HG02588 (cell line): ENCODE measurements at regions not wholly inside any gene's neighbourhood (a gene's known extent, or its start where the extent isn't known, plus 50 kb on each side); places are given as distances from the start of the nearest gene placed in this dataset.
"Not testable (repeated sequence)": the region's sequence is repeated elsewhere in the genome, so short reads cannot be mapped to it uniquely, and the experiment has no call there.

Experiments used
- ATAC-seq: cut with Tn5 transposase; IDR thresholded peaks from one replicate; pipeline ENCODE4 v1.9.1; 2021; ENCODE audit warnings: mild to moderate bottlenecking, moderate library complexity; ENCODE audit not compliant: unreplicated experiment

DNA sequence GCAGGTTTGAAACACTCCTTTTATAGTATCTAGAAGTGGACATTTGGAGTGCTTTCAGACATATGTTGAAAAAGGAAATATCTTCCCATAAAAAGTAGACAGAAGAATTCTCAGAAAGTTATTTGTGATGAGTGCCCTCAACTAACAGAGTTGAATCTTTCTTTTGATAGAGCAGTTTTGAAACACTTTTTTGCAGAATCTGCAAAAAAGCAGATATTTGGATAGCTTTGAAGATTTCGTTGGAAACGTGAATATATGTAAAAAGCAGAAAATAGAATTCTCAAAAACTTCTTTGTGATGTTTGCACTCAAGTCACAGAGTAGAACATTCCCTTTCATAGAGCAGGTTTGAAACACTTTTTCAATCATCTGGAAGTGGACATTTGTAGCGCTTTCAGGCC is 676.4 kb upstream of the ZNF337 start:
- ATAC-seq: not testable (repeated sequence)

GRCh38 chr20:26354511-26354910 is 657.9 kb upstream of the ZNF337 start:
- ATAC-seq: no peak

DNA sequence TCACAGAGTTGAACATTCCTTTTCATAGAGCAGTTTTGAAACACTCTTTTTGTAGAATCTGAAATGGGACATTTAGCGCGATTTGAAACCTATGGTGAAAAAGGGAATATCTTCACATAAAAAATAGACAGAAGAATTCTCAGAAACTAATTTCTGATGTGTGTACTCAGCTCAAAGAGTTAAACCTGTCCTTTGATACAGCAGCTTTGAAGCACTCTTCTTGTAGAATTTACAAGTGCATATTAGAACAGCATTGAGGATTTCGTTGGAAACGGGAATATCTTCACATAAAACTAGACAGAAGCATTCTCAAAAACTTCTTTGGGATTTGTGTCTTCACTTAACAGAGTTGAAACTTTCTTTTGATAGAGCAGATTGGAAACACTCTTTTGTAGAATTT is 650.7 kb upstream of the ZNF337 start:
- ATAC-seq: no peak

DNA sequence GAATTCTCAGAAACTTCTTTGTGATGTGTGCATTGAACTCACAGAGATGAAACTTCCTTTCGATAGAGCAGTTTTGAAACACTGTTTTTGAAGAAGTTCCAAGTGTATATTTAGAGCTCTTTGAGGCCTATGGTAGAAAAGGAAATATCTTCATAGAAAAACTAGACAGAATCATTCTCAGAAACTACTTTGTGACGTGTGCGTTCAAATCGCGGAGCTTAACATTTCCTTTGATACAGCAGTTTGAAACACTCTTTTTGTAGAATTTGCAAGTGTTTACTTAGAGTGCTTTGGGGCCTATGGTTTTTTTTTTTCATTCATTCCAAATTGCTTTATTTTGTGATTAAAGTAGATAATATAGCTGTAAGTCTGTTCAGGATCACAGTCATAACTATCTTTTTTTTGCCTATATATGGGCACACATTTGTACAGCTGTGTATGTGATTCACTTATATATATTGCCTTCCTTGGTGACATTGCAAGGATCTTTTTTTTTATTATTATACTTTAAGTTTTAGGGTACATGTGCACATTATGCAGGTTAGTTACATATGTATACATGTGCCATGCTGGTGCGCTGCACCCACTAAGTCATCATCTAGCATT is 643.9 kb upstream of the ZNF337 start:
- not testable (repeated sequence) for ATAC-seq

DNA sequence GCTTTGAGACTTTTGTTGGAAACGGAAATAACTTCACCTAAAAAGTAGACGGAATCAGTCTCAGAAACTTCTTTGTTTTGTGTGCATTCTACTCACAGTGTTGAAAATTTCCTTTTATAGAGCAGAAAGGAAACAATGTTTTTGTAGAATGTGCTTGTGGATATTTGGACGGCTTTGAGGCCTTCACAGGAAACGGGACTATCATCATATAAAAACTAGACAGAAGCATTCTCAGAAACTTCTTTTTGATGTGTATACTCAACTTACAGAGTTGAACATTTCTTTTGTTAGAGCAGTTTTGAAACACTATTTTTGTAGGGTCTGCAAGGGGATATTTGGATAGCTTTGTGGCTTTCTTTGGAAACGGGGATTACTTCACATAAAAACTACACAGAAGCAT is 627.5 kb upstream of the ZNF337 start:
- ATAC-seq: no peak

GRCh38 chr20:26315054-26315453 is 618.4 kb upstream of the ZNF337 start:
- ATAC-seq: no peak

DNA sequence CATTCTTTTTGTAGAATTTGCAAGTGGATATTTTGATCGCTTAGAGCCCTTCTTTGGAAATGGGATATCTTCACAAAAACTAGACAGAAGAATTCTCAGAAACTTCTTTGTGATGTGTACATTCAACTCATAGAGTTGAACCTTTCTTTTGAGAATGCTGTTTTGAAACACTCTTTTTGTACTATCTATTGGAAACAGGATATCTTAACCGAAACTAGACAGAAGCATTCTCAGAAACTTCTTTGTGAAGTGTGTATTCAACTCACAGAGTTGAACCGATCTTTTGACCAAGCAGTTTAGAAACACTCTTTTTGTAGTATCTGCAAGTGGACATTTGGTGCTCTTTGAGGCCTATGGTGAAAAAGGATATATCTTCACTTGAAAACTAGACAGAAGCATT is 613.1 kb upstream of the ZNF337 start:
- not testable (repeated sequence) for ATAC-seq

DNA sequence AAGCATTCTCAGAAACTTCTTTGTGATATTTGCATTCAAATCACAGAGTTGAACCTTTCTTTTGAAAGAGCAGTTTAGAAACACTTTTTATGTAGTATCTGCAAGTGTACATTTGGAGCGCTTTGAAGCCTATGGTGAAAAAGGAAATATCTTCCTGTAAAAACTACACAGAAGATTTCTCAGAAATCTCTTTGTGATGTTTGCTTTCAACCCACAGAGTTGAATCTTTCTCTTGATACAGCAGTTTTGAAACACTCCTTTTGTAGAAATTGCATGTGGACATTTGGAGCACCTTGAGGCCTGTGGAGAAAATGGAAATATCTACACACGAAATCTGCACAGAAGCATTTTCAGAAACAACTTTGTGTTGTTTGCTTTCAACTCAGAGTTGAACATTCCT is 612.3 kb upstream of the ZNF337 start:
- no peak for ATAC-seq

- no peak for ATAC-seq
These were observed 598.4 kb upstream of the ZNF337 start for GRCh38 chr20:26295006-26295405.

GRCh38 chr20:26288379-26289061 is 591.9 kb upstream of the ZNF337 start:
- ATAC-seq: not testable (repeated sequence)

DNA sequence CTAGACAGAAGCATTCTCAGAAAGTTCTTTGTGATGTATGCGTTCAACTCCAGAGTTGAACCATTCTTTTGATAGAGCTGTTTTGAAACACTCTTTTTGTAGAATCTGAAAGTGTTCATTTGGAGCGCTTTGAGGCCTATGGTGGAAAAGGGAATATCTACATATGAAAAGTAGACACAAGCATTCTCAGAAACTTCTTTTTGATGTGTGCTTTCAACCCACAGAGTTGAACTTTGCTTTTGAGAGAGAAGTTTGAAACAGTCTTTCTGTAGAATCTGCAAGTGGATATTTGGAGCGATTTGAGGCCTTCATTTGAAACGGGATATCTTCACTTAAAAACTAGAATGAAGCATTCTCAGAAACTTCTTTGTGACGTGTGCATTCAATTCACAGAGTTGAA is 582.6 kb upstream of the ZNF337 start:
- ATAC-seq: no peak

- ATAC-seq: no peak
These were observed 580.7 kb upstream of the ZNF337 start for GRCh38 chr20:26277339-26277738.

DNA sequence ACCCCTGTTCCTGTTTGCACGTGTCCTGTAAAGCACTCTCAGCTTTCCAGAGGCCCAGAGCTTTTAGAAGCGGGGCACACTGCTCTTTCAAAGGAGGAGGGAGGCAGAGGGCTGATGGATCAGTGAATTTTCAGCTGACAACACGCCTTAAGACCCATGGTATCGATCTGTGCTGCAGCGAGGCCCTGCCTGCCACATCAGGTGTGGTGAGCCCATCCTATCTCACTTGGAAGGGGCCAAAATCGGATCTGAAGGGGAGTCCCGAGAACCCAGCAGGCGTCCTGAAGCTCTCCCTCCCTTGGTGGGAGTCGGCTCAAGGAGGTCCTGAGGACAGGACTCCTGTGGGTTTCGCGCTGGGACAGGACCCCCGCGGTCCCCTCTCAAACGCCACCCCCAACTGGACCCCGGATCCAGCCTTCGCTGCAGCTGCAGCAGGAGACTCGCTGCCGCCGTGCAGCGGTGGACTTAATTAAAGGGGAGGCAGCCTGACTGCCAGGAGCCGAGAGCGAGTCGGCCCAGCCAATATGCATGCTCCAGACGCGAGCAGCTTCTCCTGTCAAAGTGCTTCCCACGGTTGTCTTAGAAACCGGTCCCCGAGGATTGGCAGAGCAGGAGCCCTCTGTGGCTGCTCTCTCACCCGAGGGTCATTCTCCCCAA is 580.0 kb upstream of the ZNF337 start:
- no peak for ATAC-seq

GRCh38 chr20:26268762-26269161 is 572.1 kb upstream of the ZNF337 start:
- not testable (repeated sequence) for ATAC-seq

- ATAC-seq: not testable (repeated sequence)
These were observed 564.3 kb upstream of the ZNF337 start for GRCh38 chr20:26260925-26261324.

DNA sequence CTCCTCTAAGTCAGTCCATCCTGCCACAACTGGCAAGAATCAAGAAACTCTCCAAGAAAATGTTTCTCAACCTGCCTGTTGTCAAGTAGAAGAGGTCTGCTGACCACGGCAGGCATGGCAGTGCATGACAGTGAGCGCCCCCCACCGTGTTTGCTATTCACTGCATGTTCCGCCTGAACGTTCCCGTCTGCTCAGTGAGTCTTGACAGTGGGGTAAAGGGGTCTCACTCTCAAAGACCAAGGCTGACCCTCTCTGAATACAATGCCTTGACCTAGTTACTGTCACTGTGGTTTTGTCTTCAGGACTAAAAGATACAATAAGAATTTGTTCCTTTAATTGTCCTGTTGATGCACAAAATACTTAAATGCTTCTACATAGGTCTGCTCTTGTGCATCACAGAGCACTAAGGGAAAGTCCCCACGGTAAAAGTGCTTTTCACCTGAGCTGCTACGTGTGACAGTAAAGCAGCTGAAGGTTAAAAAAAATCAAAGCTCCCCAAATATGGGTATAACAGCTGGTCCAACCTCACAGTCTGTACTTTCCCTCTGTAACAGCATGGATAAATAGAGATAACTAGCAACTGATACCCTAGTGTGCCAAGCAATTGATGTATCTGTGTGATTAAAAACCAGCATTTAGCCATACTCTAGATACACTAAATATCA is 555.8 kb upstream of the ZNF337 start:
- ATAC-seq: not testable (repeated sequence)

DNA sequence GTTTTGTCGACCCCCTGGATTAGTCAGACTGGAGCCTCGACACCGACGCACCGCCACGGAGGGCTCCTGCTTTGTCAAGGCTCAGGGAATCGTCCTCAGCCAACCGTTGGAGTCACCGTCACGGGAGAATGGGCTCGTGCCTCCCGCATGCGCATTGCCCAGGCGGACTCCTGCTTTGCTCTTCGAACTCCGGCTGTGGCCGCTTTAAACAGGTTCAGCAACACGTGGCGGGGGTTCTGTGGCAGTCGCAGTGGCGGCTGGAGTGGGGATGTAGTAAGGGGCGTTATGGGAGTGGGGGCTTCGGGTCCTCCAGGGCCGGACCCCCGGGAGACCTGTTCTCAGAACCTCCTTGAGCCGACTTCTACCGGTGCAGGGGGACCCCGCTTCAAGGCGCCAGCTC is 554.7 kb upstream of the ZNF337 start:
- ATAC-seq: not testable (repeated sequence)

DNA sequence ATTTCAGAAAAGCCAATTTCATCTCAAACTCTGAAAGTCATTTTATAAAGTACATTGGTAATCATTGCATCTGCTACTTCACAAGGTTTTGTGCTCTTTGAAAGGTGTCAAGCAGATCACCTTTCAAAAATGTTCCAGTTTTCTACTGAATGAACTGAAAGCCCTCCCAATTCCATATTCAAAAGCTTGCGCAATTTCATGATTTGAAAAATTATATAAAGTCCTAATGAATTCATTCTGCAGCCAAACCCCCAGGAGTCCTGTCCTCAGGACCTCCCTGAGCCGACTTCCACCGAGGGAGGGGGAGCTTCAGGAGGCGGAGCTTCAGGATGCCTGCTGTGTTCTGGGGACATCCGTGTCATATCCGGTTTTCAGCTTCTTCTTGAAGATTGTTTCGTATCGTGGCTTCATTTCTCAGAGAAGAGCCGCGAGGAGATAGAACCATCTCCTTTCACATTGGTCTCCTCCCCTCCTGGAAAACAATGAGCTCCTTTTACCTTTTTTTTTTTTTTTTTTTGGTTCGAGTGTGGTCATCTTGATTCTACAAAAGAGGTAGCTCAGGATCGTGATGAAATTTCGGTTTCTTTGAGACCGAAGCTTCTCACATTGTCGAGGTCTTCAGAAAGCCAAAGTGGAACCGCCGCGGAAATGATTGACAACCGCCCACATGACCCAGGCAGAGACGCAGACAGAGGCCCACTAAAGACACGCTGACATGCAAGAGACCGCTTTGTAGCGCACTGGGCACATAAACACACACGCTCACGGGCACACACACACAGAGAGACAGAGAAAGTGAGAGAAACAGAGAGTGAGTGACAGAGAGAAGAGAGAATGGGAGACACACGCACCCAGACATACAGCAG is 553.8 kb upstream of the ZNF337 start:
- not testable (repeated sequence) for ATAC-seq

GRCh38 chr20:26243731-26244130 is 547.1 kb upstream of the ZNF337 start:
- ATAC-seq: no peak

GRCh38 chr20:26220609-26221008 is 524.0 kb upstream of the ZNF337 start:
- not testable (repeated sequence) for ATAC-seq

DNA sequence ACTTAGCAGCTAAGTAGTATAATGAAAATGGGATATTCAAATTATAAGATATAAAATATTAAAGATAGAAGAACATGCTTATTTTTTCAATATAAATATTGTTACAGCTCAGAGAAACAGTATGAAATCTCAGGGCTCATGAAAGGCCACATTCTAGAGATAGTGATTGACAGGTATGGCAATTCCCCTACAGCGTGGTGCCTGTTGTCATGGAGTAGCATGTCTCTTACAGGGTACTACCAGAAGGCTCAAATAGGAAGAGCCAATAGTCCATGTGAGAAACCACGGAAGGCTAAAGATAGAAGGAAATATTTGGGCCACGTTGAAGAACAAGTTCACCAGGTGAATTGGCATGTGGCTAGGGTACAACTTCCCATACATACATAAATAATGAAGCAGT is 522.9 kb upstream of the ZNF337 start:
- not testable (repeated sequence) for ATAC-seq
